ENCODE measurements at regions not wholly inside any gene's neighbourhood (a gene's known extent, or its start where the extent isn't known, plus 50 kb on each side); places are given as distances from the start of the nearest gene placed in this dataset.

GRCh38 chr1:224554056-224554455 is 62.1 kb upstream of the CNIH3 start (continued):
- no peak for TF ChIP-seq ZNF462 (CRISPR knock-in tag; IDR thresholded peaks at IDR 0.05)
- TF ChIP-seq POLR2AphosphoS5 (IDR thresholded peaks at IDR 0.05; ENCODE audit: low read depth): no peak
- no peak for TF ChIP-seq NANOG (IDR thresholded peaks at IDR 0.05; ENCODE audit: borderline replicate concordance)
- TF ChIP-seq CREB1 (CRISPR knock-in tag; IDR thresholded peaks at IDR 0.05; ENCODE audit: low read depth): no peak
- TF ChIP-seq EZH2 (IDR thresholded peaks at IDR 0.05; ENCODE audit: low read depth, unreplicated experiment): no peak
- TF ChIP-seq REST (IDR thresholded peaks at IDR 0.05; ENCODE audit: unreplicated experiment): no peak
- TF ChIP-seq EZH2phosphoT487 (IDR thresholded peaks at IDR 0.05; ENCODE audit: unreplicated experiment): no peak
- TF ChIP-seq ZNF331 (CRISPR knock-in tag; IDR thresholded peaks at IDR 0.05; ENCODE audit: low read depth): no peak
- TF ChIP-seq JUNB (IDR thresholded peaks at IDR 0.05; ENCODE audit: unreplicated experiment): no peak
- TF ChIP-seq ZNF114 (CRISPR knock-in tag; IDR thresholded peaks at IDR 0.05): no peak
- TF ChIP-seq CTCF (conservative IDR thresholded peaks at IDR 0.05; ENCODE audit: low read depth in 2 of 2): no peak
